H9 (cell line): ENCODE measurements at regions not wholly inside any gene's neighbourhood (a gene's known extent, or its start where the extent isn't known, plus 50 kb on each side); places are given as distances from the start of the nearest gene placed in this dataset.

Experiments used
- DNase-seq: peaks from one replicate; pipeline ENCODE4 v3.0.0-alpha.2; 2017
- H2AFZ ChIP-seq: one replicate; pipeline ENCODE4 v1.6.1; 2013; ENCODE audit warnings: mild to moderate bottlenecking, low read length, control low read depth, moderate library complexity
- H2AK5ac ChIP-seq: 2 replicates; pipeline ENCODE4 v1.6.1; 2013; ENCODE audit warnings: low read length, control low read depth, mixed read lengths; ENCODE audit not compliant: insufficient read length
- H2BK120ac ChIP-seq: one replicate; pipeline ENCODE4 v1.6.1; 2013; ENCODE audit warnings: low read depth, mild to moderate bottlenecking, low read length, control low read depth, inconsistent platforms; ENCODE audit not compliant: poor library complexity, severe bottlenecking
- H2BK12ac ChIP-seq: 2 replicates; pipeline ENCODE4 v1.6.1; 2013; ENCODE audit warnings: low read length, control low read depth, mixed read lengths, low read depth; ENCODE audit not compliant: insufficient read length
- H2BK15ac ChIP-seq: 2 replicates; pipeline ENCODE4 v1.6.1; 2013; ENCODE audit warnings: low read depth, low read length, control low read depth
- H2BK20ac ChIP-seq: one replicate; pipeline ENCODE4 v1.6.1; 2013; ENCODE audit warnings: low read depth, mild to moderate bottlenecking, low read length, control low read depth, inconsistent platforms; ENCODE audit not compliant: poor library complexity, severe bottlenecking
- H2BK5ac ChIP-seq: 2 replicates; pipeline ENCODE4 v1.6.1; 2013; ENCODE audit warnings: low read length, control low read depth, mixed read lengths; ENCODE audit not compliant: insufficient read length
- H3K14ac ChIP-seq: 2 replicates; pipeline ENCODE4 v1.6.1; 2013; ENCODE audit warnings: low read length, control low read depth; ENCODE audit not compliant: insufficient read depth
- H3K18ac ChIP-seq: 2 replicates; pipeline ENCODE4 v1.6.1; 2013; ENCODE audit warnings: low read depth, mild to moderate bottlenecking, mixed read lengths, low read length, control low read depth; ENCODE audit not compliant: insufficient read length
- H3K23ac ChIP-seq: 2 replicates; pipeline ENCODE4 v1.6.1; 2013; ENCODE audit warnings: low read length, control low read depth, mixed read lengths, low read depth; ENCODE audit not compliant: insufficient read length
- H3K23me2 ChIP-seq: 2 replicates; pipeline ENCODE4 v1.6.1; 2013; ENCODE audit warnings: low read depth, mild to moderate bottlenecking, mixed read lengths, low read length, control low read depth; ENCODE audit not compliant: insufficient read length, poor library complexity, severe bottlenecking
- H3K27ac ChIP-seq: 2 replicates; pipeline ENCODE4 v1.5.1; 2013; ENCODE audit warnings: low read length, control low read depth, mixed read lengths, low read depth; ENCODE audit not compliant: insufficient read length
- H3K27me3 ChIP-seq: 2 replicates; pipeline ENCODE4 v1.6.1; 2013; ENCODE audit warnings: low read length, control low read depth, inconsistent platforms; ENCODE audit not compliant: insufficient read depth
- H3K4ac ChIP-seq: 2 replicates; pipeline ENCODE4 v1.6.1; 2013; ENCODE audit warnings: low read depth, mild to moderate bottlenecking, control low read depth, inconsistent platforms, low read length, moderate library complexity
- H3K4me1 ChIP-seq: 2 replicates; pipeline ENCODE4 v1.6.1; 2013; ENCODE audit warnings: low read length, control low read depth, inconsistent platforms; ENCODE audit not compliant: insufficient read depth
- H3K4me2 ChIP-seq: 2 replicates; pipeline ENCODE4 v1.6.1; 2013; ENCODE audit warnings: low read length, control low read depth, mixed read lengths; ENCODE audit not compliant: insufficient read length, insufficient read depth
- H3K56ac ChIP-seq: 2 replicates; pipeline ENCODE4 v1.6.1; 2013; ENCODE audit warnings: low read depth, mild to moderate bottlenecking, mixed read lengths, low read length, control low read depth; ENCODE audit not compliant: insufficient read length
- H3K79me1 ChIP-seq: 2 replicates; pipeline ENCODE4 v1.6.1; 2013; ENCODE audit warnings: low read depth, mild to moderate bottlenecking, moderate library complexity, low read length, control low read depth, inconsistent platforms; ENCODE audit not compliant: insufficient read depth, poor library complexity, severe bottlenecking
- H3K79me2 ChIP-seq: 2 replicates; pipeline ENCODE4 v1.6.1; 2013; ENCODE audit warnings: low read length, control low read depth, inconsistent platforms; ENCODE audit not compliant: insufficient read depth
- H3K9ac ChIP-seq: 2 replicates; pipeline ENCODE4 v1.6.1; 2013; ENCODE audit warnings: low read length, control low read depth, mixed read lengths; ENCODE audit not compliant: insufficient read length; ENCODE audit errors: extremely low read depth
- H3K9me3 ChIP-seq: one replicate; pipeline ENCODE4 v1.6.1; 2013; ENCODE audit warnings: low read depth, low read length, inconsistent platforms; ENCODE audit not compliant: control insufficient read depth
- H3T11ph ChIP-seq: one replicate; pipeline ENCODE4 v1.6.1; 2013; ENCODE audit warnings: mild to moderate bottlenecking, low read length, control low read depth, inconsistent platforms
- H4K20me1 ChIP-seq: one replicate; pipeline ENCODE4 v1.6.1; 2013; ENCODE audit not compliant: control insufficient read depth, insufficient read length, insufficient read depth
- H4K5ac ChIP-seq: 2 replicates; pipeline ENCODE4 v1.6.1; 2013; ENCODE audit warnings: low read depth, mild to moderate bottlenecking, mixed read lengths, low read length, control low read depth; ENCODE audit not compliant: insufficient read length
- H4K8ac ChIP-seq: replicated peaks from 2 replicates; pipeline ENCODE4 v1.6.1; 2013; ENCODE audit warnings: low read length, control low read depth, mixed read lengths, low read depth; ENCODE audit not compliant: insufficient read length
- H4K91ac ChIP-seq: 2 replicates; pipeline ENCODE4 v1.6.1; 2013; ENCODE audit warnings: low read depth, mild to moderate bottlenecking, moderate library complexity, mixed read lengths, low read length, control low read depth; ENCODE audit not compliant: insufficient read length
- H3K27ac Mint-ChIP-seq, 3 experiments: 2 replicates in 2 of 3; 3 replicates in 1 of 3; pipeline ENCODE4 v1.8.0; 2020 to 2021; ENCODE audit warnings: mixed read lengths in 3 of 3, mild to moderate bottlenecking in 1 of 3, moderate library complexity in 1 of 3
- H3K27me3 Mint-ChIP-seq: 2 replicates; pipeline ENCODE4 v1.8.0; 2021; ENCODE audit warnings: low read depth, mild to moderate bottlenecking, moderate library complexity, mixed read lengths
- H3K36me3 Mint-ChIP-seq, 3 experiments: 2 replicates in 2 of 3; 3 replicates in 1 of 3; pipeline ENCODE4 v1.8.0; 2020 to 2021; ENCODE audit warnings: low read depth in 3 of 3, mixed read lengths in 3 of 3; ENCODE audit not compliant: insufficient read depth in 1 of 3
- H3K4me1 Mint-ChIP-seq, 2 experiments: 2 replicates each; pipeline ENCODE4 v1.8.0; 2020; ENCODE audit warnings: mixed read lengths in 2 of 2
- H3K4me3 Mint-ChIP-seq, 2 experiments: 2 replicates in 1 of 2; 3 replicates in 1 of 2; pipeline ENCODE4 v1.8.0; 2020 to 2021; ENCODE audit warnings: mild to moderate bottlenecking in 2 of 2, mixed read lengths in 2 of 2, moderate library complexity in 1 of 2
- H3K9me3 Mint-ChIP-seq, 2 experiments: 2 replicates in 1 of 2; 3 replicates in 1 of 2; pipeline ENCODE4 v1.8.0; 2020; ENCODE audit warnings: mild to moderate bottlenecking in 2 of 2, mixed read lengths in 2 of 2, moderate library complexity in 1 of 2
- WGBS: extraction: QIAGEN DNeasy Blood & Tissue Kit; methylation state at CpG from one replicate; pipeline ENCODE4 v1.1.7; 2013; ENCODE audit warnings: missing lambda C conversion rate, low lambda C conversion rate, mixed read lengths; ENCODE audit not compliant: insufficient read length; ENCODE audit errors: extremely low coverage; 5-methylcytosine and 5-hydroxymethylcytosine counted together
- TF ChIP-seq, protein P1 (sequence below): fragments of 200-600 bp; sonication (generic); conservative IDR thresholded peaks from 3 replicates; pipeline ENCODE4 v1.8.0; 2021; ENCODE audit warnings: antibody characterized with exemption, mild to moderate bottlenecking

DNA sequence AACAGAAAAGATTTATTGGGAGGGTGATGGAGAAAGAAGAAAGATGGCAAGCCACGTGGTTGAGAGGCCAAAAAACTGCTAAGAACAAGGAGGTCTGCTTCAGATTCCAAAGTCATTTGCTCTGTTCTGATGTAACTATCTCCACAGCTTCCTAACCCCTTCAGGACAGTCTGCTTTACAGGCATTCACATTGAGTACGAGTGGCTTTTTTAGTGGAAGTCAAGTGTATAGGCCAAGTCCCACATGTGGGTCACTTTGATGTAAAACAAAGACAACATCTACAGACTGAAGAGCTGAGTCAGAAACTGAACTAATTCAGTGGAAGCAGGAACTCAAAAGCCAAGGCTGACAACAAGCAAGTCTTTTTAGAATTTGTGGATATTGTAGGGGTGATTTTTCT is 128.7 kb upstream of the F3 start:
- Histone ChIP-seq H4K5ac (no peak overlapping the region), H3K79me2 (no peaks in the 10 kb centered on the region), H4K8ac (no peak overlapping the region), H2BK12ac (no peak overlapping the region), H3K4ac (no peak overlapping the region), H2BK5ac (no peak overlapping the region), H4K20me1 (no peaks in the 10 kb centered on the region), H3K4me1 (peaks cover 11% of the 10 kb centered on the region; the same call in 1 of the 2 replicates), H3K4me2 (no peak overlapping the region), H2AFZ (no peak overlapping the region), H3K23ac (no peak overlapping the region), H3K27me3 (no peaks in the 10 kb centered on the region), H2BK20ac (no peak overlapping the region), H2AK5ac (no peak overlapping the region), H3T11ph (no peak overlapping the region), H3K9me3 (no peaks in the 10 kb centered on the region), H3K79me1 (no peaks in the 10 kb centered on the region), H3K14ac (no peak overlapping the region), H3K23me2 (no peaks in the 10 kb centered on the region), H3K27ac (no peak overlapping the region), H2BK15ac (no peak overlapping the region), H2BK120ac (no peak overlapping the region), H3K9ac (no peak overlapping the region), H3K56ac (no peak overlapping the region), H3K18ac (no peak overlapping the region), H4K91ac (no peak overlapping the region)
- H3K27me3 Mint-ChIP-seq = no peaks in the 10 kb centered on the region
- peaks cover under 1 to 3% of the 10 kb centered on the region in 2 experiments; a peak in 4 of 5 replicates for H3K9me3 Mint-ChIP-seq
- peaks cover 41 to 50% of the 10 kb centered on the region in 2 experiments for H3K4me1 Mint-ChIP-seq
- no peak overlapping the region for H3K4me3 Mint-ChIP-seq
- no peak overlapping the region for H3K27ac Mint-ChIP-seq
- WGBS = no CpG with 5 or more reads among the region's 2 CpGs
- DNase-seq = no peak
- peaks cover under 1 to 4% (median 3%) of the 10 kb centered on the region in 3 experiments; a peak in 5 of 7 replicates for H3K36me3 Mint-ChIP-seq
- TF ChIP-seq, protein P1, sequence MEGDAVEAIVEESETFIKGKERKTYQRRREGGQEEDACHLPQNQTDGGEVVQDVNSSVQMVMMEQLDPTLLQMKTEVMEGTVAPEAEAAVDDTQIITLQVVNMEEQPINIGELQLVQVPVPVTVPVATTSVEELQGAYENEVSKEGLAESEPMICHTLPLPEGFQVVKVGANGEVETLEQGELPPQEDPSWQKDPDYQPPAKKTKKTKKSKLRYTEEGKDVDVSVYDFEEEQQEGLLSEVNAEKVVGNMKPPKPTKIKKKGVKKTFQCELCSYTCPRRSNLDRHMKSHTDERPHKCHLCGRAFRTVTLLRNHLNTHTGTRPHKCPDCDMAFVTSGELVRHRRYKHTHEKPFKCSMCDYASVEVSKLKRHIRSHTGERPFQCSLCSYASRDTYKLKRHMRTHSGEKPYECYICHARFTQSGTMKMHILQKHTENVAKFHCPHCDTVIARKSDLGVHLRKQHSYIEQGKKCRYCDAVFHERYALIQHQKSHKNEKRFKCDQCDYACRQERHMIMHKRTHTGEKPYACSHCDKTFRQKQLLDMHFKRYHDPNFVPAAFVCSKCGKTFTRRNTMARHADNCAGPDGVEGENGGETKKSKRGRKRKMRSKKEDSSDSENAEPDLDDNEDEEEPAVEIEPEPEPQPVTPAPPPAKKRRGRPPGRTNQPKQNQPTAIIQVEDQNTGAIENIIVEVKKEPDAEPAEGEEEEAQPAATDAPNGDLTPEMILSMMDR = no peak
